HFF-Myc (cell line): ENCODE measurements at regions not wholly inside any gene's neighbourhood (a gene's known extent, or its start where the extent isn't known, plus 50 kb on each side); places are given as distances from the start of the nearest gene placed in this dataset.

Experiments used
- DNase-seq: peaks from one replicate; pipeline ENCODE4 v3.0.0-alpha.2; 2011; ENCODE audit warnings: low read depth; ENCODE audit errors: extremely low read depth
- H3K4me3 ChIP-seq: replicated peaks from 2 replicates; pipeline ENCODE4 v1.5.1; 2011; ENCODE audit warnings: low read depth, mild to moderate bottlenecking, control low read depth, low read length
- CTCF ChIP-seq: IDR thresholded peaks from 2 replicates; pipeline ENCODE4 v1.5.1; 2012; ENCODE audit warnings: mild to moderate bottlenecking, low read depth, low read length, control low read depth; ENCODE audit errors: missing control alignments

- no peak for TF ChIP-seq CTCF
- no peak overlapping the region for H3K4me3 ChIP-seq
- no peak for DNase-seq
These were observed 109.8 kb downstream of the LUZP4 start for GRCh38 chrX:115399306-115399705.

DNA sequence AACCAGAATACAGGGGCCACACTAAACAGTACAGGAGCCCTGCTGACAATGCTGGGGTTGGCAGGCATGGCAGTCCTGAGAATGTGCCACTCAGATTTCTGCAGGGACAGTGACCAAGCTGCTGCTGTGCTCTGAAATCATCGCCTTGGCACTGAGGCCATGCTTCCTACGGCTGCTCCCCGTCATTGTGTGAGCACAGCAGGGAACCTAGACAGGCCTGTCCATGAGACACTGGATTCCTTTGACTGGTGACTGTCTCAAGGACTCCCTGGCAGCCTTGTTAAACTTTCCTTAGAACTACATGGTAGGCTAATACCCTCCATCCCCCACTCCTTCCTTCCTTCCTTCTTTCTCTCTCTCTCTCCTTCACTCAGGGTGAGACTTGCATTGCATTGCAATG lies 111.4 kb downstream of the LUZP4 start:
- DNase-seq, result no peak
- TF ChIP-seq CTCF, result no peak
- H3K4me3 ChIP-seq, result no peak overlapping the region

DNA sequence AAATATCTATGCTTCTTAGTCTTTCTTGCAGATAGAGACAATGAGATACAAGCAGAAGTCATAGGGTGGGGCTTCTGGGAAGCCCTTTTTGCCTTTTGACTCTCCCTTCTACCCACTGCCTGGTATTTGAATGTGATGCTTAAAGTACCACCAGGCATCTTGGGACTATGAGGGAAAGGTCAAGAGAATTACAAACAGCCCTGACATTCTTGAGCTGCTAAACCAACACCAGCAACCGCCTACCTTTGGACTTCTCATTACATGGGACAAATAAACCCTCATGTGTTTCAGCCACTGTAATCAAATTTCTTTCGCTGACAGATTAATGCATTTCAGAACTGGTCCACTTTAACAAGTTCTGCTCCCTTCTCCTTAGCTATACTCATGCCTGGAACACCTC lies 112.8 kb downstream of the LUZP4 start:
- TF ChIP-seq CTCF, result no peak
- DNase-seq, result no peak
- no peak overlapping the region for H3K4me3 ChIP-seq

GRCh38 chrX:115408771-115409400 lies 119.4 kb downstream of the LUZP4 start:
- no peak for DNase-seq
- H3K4me3 ChIP-seq, result no peak overlapping the region
- no peak for TF ChIP-seq CTCF

DNA sequence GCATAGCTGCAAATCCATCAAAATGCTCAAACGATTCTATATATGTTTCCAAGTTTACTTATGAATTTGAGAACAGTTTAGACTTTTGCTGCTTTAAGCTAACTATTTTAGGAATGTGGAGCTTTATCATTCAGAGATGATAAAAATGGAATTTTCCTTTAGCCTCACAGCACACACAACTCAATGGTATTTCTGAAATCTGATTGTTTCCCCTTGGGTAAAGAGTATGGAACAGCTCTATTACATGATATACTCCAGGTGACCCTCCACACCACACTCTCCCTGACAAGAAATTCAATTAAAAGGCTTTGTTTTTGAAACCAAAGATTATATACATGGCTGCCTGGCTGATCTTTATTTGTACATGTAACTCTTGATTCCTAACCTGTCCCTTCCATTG lies 120.0 kb downstream of the LUZP4 start:
- H3K4me3 ChIP-seq, result no peak overlapping the region
- TF ChIP-seq CTCF, result no peak
- DNase-seq, result no peak

GRCh38 chrX:115410731-115411428 lies 121.4 kb downstream of the LUZP4 start:
- no peak for TF ChIP-seq CTCF
- H3K4me3 ChIP-seq, result no peak overlapping the region
- no peak for DNase-seq
